ENCODE measurements at regions not wholly inside any gene's neighbourhood (a gene's known extent, or its start where the extent isn't known, plus 50 kb on each side); places are given as distances from the start of the nearest gene placed in this dataset.

- ATAC-seq: no peak
- ChIA-PET CTCF (ENCODE audit: low intra/inter-chr PET ratio, low total read pairs) (no interaction called here), POLR2A (no interaction called here)
- FAIRE-seq: no peak
- no peak overlapping the region for H3K4me3 ChIP-seq (replicated peaks in 1 of 3; ENCODE audit: insufficient read depth in 1 of 3, low read depth in 2 of 3, low read length in 3 of 3)
- no peaks in the 10 kb centered on the region for H3K27me3 ChIP-seq (ENCODE audit: control insufficient read depth in 1 of 2, insufficient read depth in 2 of 2, low read length in 2 of 2)
- in situ Hi-C loops (cut with HindIII; ENCODE audit: extremely low pct_ligation_motif_present, low pct_unique_long_range_greater_than_20kb) (no loop called here), intact Hi-C loops (cut with micrococcal nuclease; ENCODE audit: unreplicated experiment) (no loop called here)
- no peaks in the 10 kb centered on the region for H3K36me3 ChIP-seq (replicated peaks in 1 of 2; ENCODE audit: control insufficient read depth in 1 of 2, insufficient read depth in 2 of 2, low read length in 2 of 2)
- no peak overlapping the region for H3K4me2 ChIP-seq (ENCODE audit: low read depth, low read length)
- H2AFZ ChIP-seq (ENCODE audit: low read length): no peak overlapping the region
- H3K4me1 ChIP-seq (ENCODE audit: insufficient read depth, low read length): no peaks in the 10 kb centered on the region
- H3K9me3 ChIP-seq (ENCODE audit: low read length): no peaks in the 10 kb centered on the region; the same call in 1 of the 2 replicates
- no peaks in the 10 kb centered on the region for H3K79me2 ChIP-seq (ENCODE audit: insufficient read depth, low read length)
- BruUV-seq (replicated peaks): no TSS peak
- H4K20me1 ChIP-seq (ENCODE audit: insufficient read depth, low read length): no peaks in the 10 kb centered on the region
- 20% methylated on average over 2 of the region's 2 CpGs for WGBS (ENCODE audit: low lambda C conversion rate)
- no peak overlapping the region for H3K9ac ChIP-seq (ENCODE audit: insufficient read depth, low read depth, low read length)
- no peak overlapping the region for H3K27ac ChIP-seq (ENCODE audit: extremely low read length, insufficient read depth, low read length)
- DNase-seq (ENCODE audit: low spot score): no peak
- TF ChIP-seq FOXO1 (CRISPR knock-in tag; IDR thresholded peaks at IDR 0.05) (no peak), ZFP41 (CRISPR knock-in tag; IDR thresholded peaks at IDR 0.05; ENCODE audit: borderline replicate concordance) (no peak), SNAPC4 (CRISPR knock-in tag; IDR thresholded peaks at IDR 0.05) (no peak), HDAC6 (IDR thresholded peaks at IDR 0.05; ENCODE audit: low read depth, low read length) (no peak), ZNF547 (CRISPR knock-in tag; IDR thresholded peaks at IDR 0.05) (no peak), E2F1 (CRISPR knock-in tag; IDR thresholded peaks at IDR 0.05) (no peak), SETDB1 (CRISPR knock-in tag; IDR thresholded peaks at IDR 0.05; ENCODE audit: borderline replicate concordance) (no peak), SP140L (CRISPR knock-in tag; IDR thresholded peaks at IDR 0.05; ENCODE audit: borderline replicate concordance) (no peak), TOE1 (CRISPR knock-in tag; IDR thresholded peaks at IDR 0.05) (no peak), HOXA7 (CRISPR knock-in tag; IDR thresholded peaks at IDR 0.05) (no peak), HNF1A (IDR thresholded peaks at IDR 0.05; ENCODE audit: low read depth) (no peak), HNF1A (CRISPR knock-in tag; IDR thresholded peaks at IDR 0.05; ENCODE audit: borderline replicate concordance) (no peak), ZC3H13 (CRISPR knock-in tag; IDR thresholded peaks at IDR 0.05) (no peak)
These were observed 590.9 kb upstream of the ZNF608 start for GRCh38 chr5:125337294-125337693.

All from HepG2 (cell line).